Esophagus muscularis mucosa (tissue), 4 donors: ENCODE measurements at regions not wholly inside any gene's neighbourhood (a gene's known extent, or its start where the extent isn't known, plus 50 kb on each side); places are given as distances from the start of the nearest gene placed in this dataset.

Source experiments
- DNase-seq: peaks from one replicate; pipeline ENCODE4 v3.0.0-alpha.2; 2017; ENCODE audit errors: extremely low spot score
- H3K27ac ChIP-seq, 4 donors: fragments of 200-600 bp; sonication (generic); replicated peaks in 1 of 4; 1 replicate in 3 of 4; 2 replicates in 1 of 4; pipeline ENCODE4 v1.5.1; 2016 to 2019; ENCODE audit warnings: mild to moderate bottlenecking in 1 of 4
- H3K27me3 ChIP-seq, 4 donors: fragments of 200-600 bp; sonication (generic); one replicate each; pipeline versions ENCODE4 v1.5.1 to v1.6.0; 2016 to 2019
- H3K36me3 ChIP-seq, 4 donors: fragments of 200-600 bp; sonication (generic); one replicate each; pipeline ENCODE4 v1.5.1; 2016 to 2019
- H3K4me1 ChIP-seq, 4 donors: fragments of 200-600 bp; sonication (generic); one replicate each; pipeline ENCODE4 v1.5.1; 2016 to 2019
- H3K4me3 ChIP-seq, 4 donors: fragments of 200-600 bp; sonication (generic); 1 replicate in 2 of 4; 2 replicates in 2 of 4; pipeline ENCODE4 v1.5.1; 2016 to 2019; ENCODE audit warnings: mild to moderate bottlenecking in 4 of 4, moderate library complexity in 1 of 4
- H3K9me3 ChIP-seq, 4 donors: fragments of 200-600 bp; sonication (generic); 1 replicate in 3 of 4; 2 replicates in 1 of 4; pipeline ENCODE4 v1.5.1; 2016 to 2019
- CTCF ChIP-seq, 3 experiments: fragments of 200-600 bp in 2 of 3; fragments of 450-650 bp in 1 of 3; sonication (generic) in 2 of 3; IDR thresholded peaks; one replicate each; pipeline ENCODE4 v1.5.1; 2017 to 2019; ENCODE audit warnings: antibody characterized with exemption in 3 of 3, mild to moderate bottlenecking in 2 of 3, moderate library complexity in 1 of 3
- EP300 ChIP-seq: sonication (generic); formaldehyde crosslinking; IDR thresholded peaks from one replicate; pipeline ENCODE4 v1.6.1; 2017; ENCODE audit warnings: antibody characterized with exemption
- POLR2A ChIP-seq: fragments of 450-650 bp; IDR thresholded peaks from one replicate; pipeline ENCODE4 v1.6.1; 2017; ENCODE audit warnings: antibody characterized with exemption, moderate library complexity, mild to moderate bottlenecking, low read depth
- POLR2AphosphoS5 ChIP-seq, 2 donors: sonication (generic); formaldehyde crosslinking; IDR thresholded peaks; one replicate each; pipeline ENCODE4 v1.6.1; 2017; ENCODE audit warnings: antibody characterized with exemption in 2 of 2
- WGBS: methylation state at CpG from one replicate; pipeline ENCODE4 v1.1.5; 2018; 5-methylcytosine and 5-hydroxymethylcytosine counted together
- intact Hi-C: fragments of 100-400 bp; cut with DNase I; formaldehyde crosslinking; loops from one replicate; pipeline ENCODE4 v1.15.1; 2023

- H3K4me3 ChIP-seq, result no peak overlapping the region
- WGBS, result 90% methylated on average over 3 of the region's 3 CpGs
- peaks cover 0 to 41% (median 14%) of the 10 kb centered on the region in 4 donors for H3K36me3 ChIP-seq
- no peak for TF ChIP-seq EP300
- H3K9me3 ChIP-seq, result no peaks in the 10 kb centered on the region
- DNase-seq, result no peak
- intact Hi-C loops, result no loop called here
- H3K27ac ChIP-seq, result no peak overlapping the region
- peaks cover 25 to 73% (median 58%) of the 10 kb centered on the region in 4 donors for H3K4me1 ChIP-seq
- H3K27me3 ChIP-seq, result no peaks in the 10 kb centered on the region
Observed at GRCh38 chr2:217738061-217738460, 264.7 kb downstream of the TNS1 start.

- Histone ChIP-seq H3K27ac (peak overlapping the region in 2 of 4 donors; percentile 32 to 34), H3K36me3 (peaks cover 0 to 41% (median 17%) of the 10 kb centered on the region in 4 donors), H3K4me3 (no peak overlapping the region), H3K9me3 (no peaks in the 10 kb centered on the region), H3K4me1 (peaks cover 31 to 75% (median 62%) of the 10 kb centered on the region in 4 donors), H3K27me3 (no peaks in the 10 kb centered on the region)
- intact Hi-C loops, result no loop called here
- WGBS, result 88% methylated on average over 3 of the region's 3 CpGs
- no peak for DNase-seq
- no peak for TF ChIP-seq CTCF (IDR thresholded peaks at IDR 0.05)
- TF ChIP-seq POLR2AphosphoS5 (IDR thresholded peaks at IDR 0.05), result no peak
- no peak for TF ChIP-seq EP300
- TF ChIP-seq POLR2A, result no peak
Observed at GRCh38 chr2:217736776-217737550, 265.8 kb downstream of the TNS1 start.

GRCh38 chr2:217735899-217736298, 266.9 kb downstream of the TNS1 start:
- WGBS, result 72% methylated on average over 3 of the region's 3 CpGs
- intact Hi-C loops, result no loop called here
- Histone ChIP-seq H3K9me3 (no peaks in the 10 kb centered on the region), H3K4me1 (peaks cover 31 to 67% (median 59%) of the 10 kb centered on the region in 4 donors), H3K4me3 (no peak overlapping the region), H3K27ac (peak overlapping the region in 2 of 4 donors; percentile 32 to 34), H3K27me3 (no peaks in the 10 kb centered on the region), H3K36me3 (peaks cover 0 to 41% (median 17%) of the 10 kb centered on the region in 4 donors)
- DNase-seq, result no peak
- TF ChIP-seq POLR2AphosphoS5 (IDR thresholded peaks at IDR 0.05) (no peak), CTCF (IDR thresholded peaks at IDR 0.05) (no peak), EP300 (no peak), POLR2A (no peak)

GRCh38 chr2:217735034-217735433, 267.8 kb downstream of the TNS1 start:
- DNase-seq, result no peak
- no peak overlapping the region for H3K4me3 ChIP-seq
- intact Hi-C loops, result no loop called here
- peaks cover 0 to 41% (median 17%) of the 10 kb centered on the region in 4 donors for H3K36me3 ChIP-seq
- H3K9me3 ChIP-seq, result no peaks in the 10 kb centered on the region
- no peak for TF ChIP-seq POLR2AphosphoS5 (IDR thresholded peaks at IDR 0.05)
- no peak for TF ChIP-seq EP300
- peaks cover 33 to 65% (median 58%) of the 10 kb centered on the region in 4 donors for H3K4me1 ChIP-seq
- H3K27ac ChIP-seq, result no peak overlapping the region
- H3K27me3 ChIP-seq, result no peaks in the 10 kb centered on the region

GRCh38 chr2:217733461-217733860, 269.3 kb downstream of the TNS1 start:
- WGBS, result 75% methylated on average over 3 of the region's 3 CpGs
- Histone ChIP-seq H3K9me3 (no peaks in the 10 kb centered on the region), H3K4me1 (peaks cover 42 to 72% (median 67%) of the 10 kb centered on the region in 4 donors), H3K27ac (peak overlapping the region; percentile 28 to 47 (median 31)), H3K27me3 (no peaks in the 10 kb centered on the region), H3K36me3 (peaks cover 0 to 30% (median 11%) of the 10 kb centered on the region in 4 donors), H3K4me3 (no peak overlapping the region)
- TF ChIP-seq EP300, result no peak
- DNase-seq, result no peak
- intact Hi-C loops, result no loop called here

- Histone ChIP-seq H3K4me1 (peaks cover 42 to 68% (median 66%) of the 10 kb centered on the region in 4 donors), H3K4me3 (no peak overlapping the region), H3K36me3 (peaks cover 0 to 26% (median 8%) of the 10 kb centered on the region in 4 donors), H3K27ac (peak overlapping the region; percentile 28 to 47 (median 31)), H3K9me3 (no peaks in the 10 kb centered on the region), H3K27me3 (no peaks in the 10 kb centered on the region)
- intact Hi-C loops, result no loop called here
- no peak for TF ChIP-seq POLR2A
- peak in 1 of 2 donors; percentile 14 for TF ChIP-seq POLR2AphosphoS5 (IDR thresholded peaks at IDR 0.05)
- no peak for TF ChIP-seq CTCF (IDR thresholded peaks at IDR 0.05)
- TF ChIP-seq EP300, result no peak
- no peak for DNase-seq
- 50% methylated on average over 3 of the region's 3 CpGs for WGBS
Observed at GRCh38 chr2:217732992-217733391, 269.8 kb downstream of the TNS1 start.
